GM18499 (cell line): ENCODE measurements at regions not wholly inside any gene's neighbourhood (a gene's known extent, or its start where the extent isn't known, plus 50 kb on each side); places are given as distances from the start of the nearest gene placed in this dataset.
"Not testable (repeated sequence)": the region's sequence is repeated elsewhere in the genome, so short reads cannot be mapped to it uniquely, and the experiment has no call there.

ENCODE experiments used
- ATAC-seq: cut with Tn5 transposase; IDR thresholded peaks from one replicate; pipeline ENCODE4 v1.9.1; 2021; ENCODE audit warnings: moderate number of reproducible peaks; ENCODE audit not compliant: insufficient read depth, unreplicated experiment

- ATAC-seq = no peak
Observed at GRCh38 chr20:48339986-48340882, 487.6 kb downstream of the PREX1 start.

- ATAC-seq = no peak
Observed at GRCh38 chr20:48339190-48339985, 488.4 kb downstream of the PREX1 start.

- no peak for ATAC-seq
Observed at GRCh38 chr20:48338717-48339116, 489.1 kb downstream of the PREX1 start.

GRCh38 chr20:48336597-48336996 lies 491.2 kb downstream of the PREX1 start:
- no peak for ATAC-seq

GRCh38 chr20:48335308-48336050 lies 492.3 kb downstream of the PREX1 start:
- no peak for ATAC-seq

- ATAC-seq = no peak
Observed at GRCh38 chr20:48333707-48334106, 494.1 kb downstream of the PREX1 start.

- ATAC-seq = no peak
Observed at GRCh38 chr20:48332555-48332954, 495.2 kb downstream of the PREX1 start.

- no peak for ATAC-seq
Observed at GRCh38 chr20:48331518-48332286, 496.1 kb downstream of the PREX1 start.

- no peak for ATAC-seq
Observed at GRCh38 chr20:48329676-48330664, 497.8 kb downstream of the PREX1 start.

- no peak for ATAC-seq
Observed at GRCh38 chr20:48329031-48329615, 498.7 kb downstream of the PREX1 start.

- not testable (repeated sequence) for ATAC-seq
Observed at GRCh38 chr20:48327848-48328247, 500.0 kb downstream of the PREX1 start.

- no peak for ATAC-seq
Observed at GRCh38 chr20:48326868-48327267, 500.9 kb downstream of the PREX1 start.

GRCh38 chr20:48326434-48326691 lies 501.4 kb downstream of the PREX1 start:
- ATAC-seq = no peak

- no peak for ATAC-seq
Observed at GRCh38 chr20:48325656-48326433, 502.0 kb downstream of the PREX1 start.

GRCh38 chr20:48324744-48325143 lies 503.1 kb downstream of the PREX1 start:
- no peak for ATAC-seq

GRCh38 chr20:48321271-48321670 lies 506.5 kb downstream of the PREX1 start:
- no peak for ATAC-seq

GRCh38 chr20:48319943-48320584 lies 507.7 kb downstream of the PREX1 start:
- ATAC-seq = no peak
